OCI-LY1 (cell line): ENCODE measurements at regions not wholly inside any gene's neighbourhood (a gene's known extent, or its start where the extent isn't known, plus 50 kb on each side); places are given as distances from the start of the nearest gene placed in this dataset.

Source experiments
- EZH2 ChIP-seq: fragments of 200-600 bp; sonication (generic), shearing (Covaris generic); IDR thresholded peaks from 2 replicates; pipeline ENCODE4 v1.8.0; 2017; ENCODE audit warnings: borderline replicate concordance, mixed run types, mild to moderate bottlenecking, antibody characterized with exemption, low read length, moderate library complexity, mixed read lengths
- TF ChIP-seq, protein P1 (sequence below): fragments of 200-600 bp; sonication (generic), shearing (Covaris generic); IDR thresholded peaks from 2 replicates; pipeline ENCODE4 v1.5.1; 2017; ENCODE audit warnings: mild to moderate bottlenecking, antibody characterized with exemption, low read length, moderate library complexity, mixed read lengths

DNA sequence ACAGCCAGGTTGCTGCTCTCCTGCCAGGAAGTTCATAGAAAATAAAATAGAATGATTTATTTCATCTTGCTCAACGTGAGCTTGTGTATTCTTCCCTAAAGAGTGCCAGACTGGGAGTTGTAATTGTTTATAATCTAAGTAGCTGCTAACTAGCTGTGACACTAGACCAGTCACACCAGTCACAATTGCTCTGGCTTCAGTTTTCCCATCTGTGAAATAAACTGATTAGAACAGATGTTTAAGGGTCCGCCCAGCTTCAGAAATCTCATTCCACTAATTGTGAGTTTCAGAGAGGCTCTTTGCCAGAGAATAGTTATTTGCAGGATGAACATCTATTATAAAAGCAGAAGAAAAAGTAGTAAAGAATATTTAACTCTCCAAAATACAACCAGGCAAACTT is 55.6 kb upstream of the ZDHHC17 start:
- TF ChIP-seq EZH2: no peak
- TF ChIP-seq, protein P1, sequence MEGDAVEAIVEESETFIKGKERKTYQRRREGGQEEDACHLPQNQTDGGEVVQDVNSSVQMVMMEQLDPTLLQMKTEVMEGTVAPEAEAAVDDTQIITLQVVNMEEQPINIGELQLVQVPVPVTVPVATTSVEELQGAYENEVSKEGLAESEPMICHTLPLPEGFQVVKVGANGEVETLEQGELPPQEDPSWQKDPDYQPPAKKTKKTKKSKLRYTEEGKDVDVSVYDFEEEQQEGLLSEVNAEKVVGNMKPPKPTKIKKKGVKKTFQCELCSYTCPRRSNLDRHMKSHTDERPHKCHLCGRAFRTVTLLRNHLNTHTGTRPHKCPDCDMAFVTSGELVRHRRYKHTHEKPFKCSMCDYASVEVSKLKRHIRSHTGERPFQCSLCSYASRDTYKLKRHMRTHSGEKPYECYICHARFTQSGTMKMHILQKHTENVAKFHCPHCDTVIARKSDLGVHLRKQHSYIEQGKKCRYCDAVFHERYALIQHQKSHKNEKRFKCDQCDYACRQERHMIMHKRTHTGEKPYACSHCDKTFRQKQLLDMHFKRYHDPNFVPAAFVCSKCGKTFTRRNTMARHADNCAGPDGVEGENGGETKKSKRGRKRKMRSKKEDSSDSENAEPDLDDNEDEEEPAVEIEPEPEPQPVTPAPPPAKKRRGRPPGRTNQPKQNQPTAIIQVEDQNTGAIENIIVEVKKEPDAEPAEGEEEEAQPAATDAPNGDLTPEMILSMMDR: no peak
